ENCODE measurements at regions not wholly inside any gene's neighbourhood (a gene's known extent, or its start where the extent isn't known, plus 50 kb on each side); places are given as distances from the start of the nearest gene placed in this dataset.

DNA sequence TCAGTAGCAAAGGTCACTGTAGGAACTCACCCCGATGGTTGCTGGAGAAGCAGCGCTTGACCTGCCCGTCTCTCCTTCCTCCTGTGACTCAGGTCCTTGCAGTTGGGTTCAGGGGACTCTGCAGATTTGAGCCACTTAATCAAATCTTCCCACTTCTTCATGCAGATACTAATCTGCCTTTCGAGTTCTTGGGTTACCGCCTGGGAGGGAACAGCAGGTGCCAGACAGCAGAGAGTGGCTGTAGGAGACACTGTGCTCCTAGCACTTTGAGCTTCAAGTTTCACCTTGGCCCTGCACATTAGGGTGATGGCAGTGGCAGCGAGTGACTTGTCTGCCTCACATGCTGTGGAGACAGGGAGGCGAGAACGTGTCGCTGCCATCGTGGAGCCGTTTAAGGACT lies 478.3 kb downstream of the PSAT1 start:
- H3K4me3 ChIP-seq: no peak overlapping the region
- H3K4me1 ChIP-seq: no peaks in the 10 kb centered on the region
- no peak overlapping the region for H3K9ac ChIP-seq (ENCODE audit: low read depth in 2 of 2, low read length in 2 of 2)
- DNase-seq: no peak
- H3K9me3 ChIP-seq: no peaks in the 10 kb centered on the region
- no peaks in the 10 kb centered on the region for H3K27me3 ChIP-seq
- TF ChIP-seq, protein P1, sequence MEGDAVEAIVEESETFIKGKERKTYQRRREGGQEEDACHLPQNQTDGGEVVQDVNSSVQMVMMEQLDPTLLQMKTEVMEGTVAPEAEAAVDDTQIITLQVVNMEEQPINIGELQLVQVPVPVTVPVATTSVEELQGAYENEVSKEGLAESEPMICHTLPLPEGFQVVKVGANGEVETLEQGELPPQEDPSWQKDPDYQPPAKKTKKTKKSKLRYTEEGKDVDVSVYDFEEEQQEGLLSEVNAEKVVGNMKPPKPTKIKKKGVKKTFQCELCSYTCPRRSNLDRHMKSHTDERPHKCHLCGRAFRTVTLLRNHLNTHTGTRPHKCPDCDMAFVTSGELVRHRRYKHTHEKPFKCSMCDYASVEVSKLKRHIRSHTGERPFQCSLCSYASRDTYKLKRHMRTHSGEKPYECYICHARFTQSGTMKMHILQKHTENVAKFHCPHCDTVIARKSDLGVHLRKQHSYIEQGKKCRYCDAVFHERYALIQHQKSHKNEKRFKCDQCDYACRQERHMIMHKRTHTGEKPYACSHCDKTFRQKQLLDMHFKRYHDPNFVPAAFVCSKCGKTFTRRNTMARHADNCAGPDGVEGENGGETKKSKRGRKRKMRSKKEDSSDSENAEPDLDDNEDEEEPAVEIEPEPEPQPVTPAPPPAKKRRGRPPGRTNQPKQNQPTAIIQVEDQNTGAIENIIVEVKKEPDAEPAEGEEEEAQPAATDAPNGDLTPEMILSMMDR (IDR thresholded peaks at IDR 0.05): no peak
- H3K36me3 ChIP-seq: no peaks in the 10 kb centered on the region
- intact Hi-C loops (cut with DNase I): no loop called here
- no peak overlapping the region for H3K27ac ChIP-seq

DNA sequence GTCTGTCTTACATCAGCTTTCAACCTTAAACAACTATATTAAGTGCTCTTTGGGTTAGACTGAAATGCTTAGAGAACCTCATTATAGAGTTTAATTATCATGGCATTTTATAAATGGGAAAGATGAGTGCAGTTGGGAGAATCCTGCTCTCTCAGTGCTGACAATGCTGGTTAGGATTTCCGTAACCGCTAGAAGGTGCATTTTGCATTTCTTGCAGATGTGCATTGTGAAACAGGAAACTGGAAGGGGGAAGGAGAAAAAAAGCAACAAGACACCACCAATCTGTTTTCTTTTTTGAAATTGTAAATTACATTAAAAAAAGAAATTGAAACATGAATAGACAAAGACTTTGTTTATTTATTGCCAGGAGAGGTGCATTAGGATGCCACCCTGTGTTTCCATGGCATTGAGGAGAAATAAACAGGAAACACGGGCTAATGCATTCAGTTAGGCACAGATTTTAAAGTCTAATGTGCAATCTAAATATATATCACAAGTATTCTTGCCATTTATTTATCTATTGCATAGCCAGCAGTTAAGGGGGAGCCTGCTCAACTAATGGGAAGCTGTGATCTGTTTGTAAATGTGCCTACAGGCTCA lies 478.9 kb downstream of the PSAT1 start:
- Histone ChIP-seq H3K36me3 (no peaks in the 10 kb centered on the region), H3K27ac (no peak overlapping the region), H3K9me3 (no peaks in the 10 kb centered on the region), H3K4me3 (no peak overlapping the region), H3K9ac (ENCODE audit: low read depth in 2 of 2, low read length in 2 of 2) (no peak overlapping the region), H3K27me3 (no peaks in the 10 kb centered on the region), H3K4me1 (no peaks in the 10 kb centered on the region)
- TF ChIP-seq, protein P1 (IDR thresholded peaks at IDR 0.05): no peak
- no peak for DNase-seq
- intact Hi-C loops (cut with DNase I): no loop called here

DNA sequence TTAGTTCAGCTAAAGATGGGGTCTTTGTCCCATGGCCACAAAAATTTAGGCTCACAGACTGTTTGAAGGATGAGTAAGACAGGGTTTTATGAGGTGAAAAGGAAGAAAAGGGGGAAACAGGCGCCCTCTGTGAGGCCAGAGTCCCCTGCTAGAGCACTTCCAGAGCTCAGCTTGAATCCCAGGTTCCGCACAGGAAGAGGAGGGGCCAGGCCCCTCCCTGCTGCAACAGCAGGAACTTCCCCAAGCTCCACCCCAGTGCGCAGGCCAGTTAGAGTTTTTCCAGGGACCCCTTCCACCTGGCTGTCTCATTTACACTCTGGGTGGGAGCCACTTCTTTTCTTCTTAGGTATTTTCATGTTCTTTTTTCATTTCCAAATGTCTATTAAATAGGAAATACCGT lies 480.8 kb downstream of the PSAT1 start:
- intact Hi-C loops (cut with DNase I): no loop called here
- DNase-seq: no peak
- no peak overlapping the region for H3K4me3 ChIP-seq
- H3K9ac ChIP-seq (ENCODE audit: low read depth in 2 of 2, low read length in 2 of 2): no peak overlapping the region
- no peaks in the 10 kb centered on the region for H3K27me3 ChIP-seq
- H3K4me1 ChIP-seq: no peaks in the 10 kb centered on the region
- H3K9me3 ChIP-seq: no peaks in the 10 kb centered on the region
- H3K36me3 ChIP-seq: no peaks in the 10 kb centered on the region
- H3K27ac ChIP-seq: no peak overlapping the region
- TF ChIP-seq, protein P1 (IDR thresholded peaks at IDR 0.05): no peak

DNA sequence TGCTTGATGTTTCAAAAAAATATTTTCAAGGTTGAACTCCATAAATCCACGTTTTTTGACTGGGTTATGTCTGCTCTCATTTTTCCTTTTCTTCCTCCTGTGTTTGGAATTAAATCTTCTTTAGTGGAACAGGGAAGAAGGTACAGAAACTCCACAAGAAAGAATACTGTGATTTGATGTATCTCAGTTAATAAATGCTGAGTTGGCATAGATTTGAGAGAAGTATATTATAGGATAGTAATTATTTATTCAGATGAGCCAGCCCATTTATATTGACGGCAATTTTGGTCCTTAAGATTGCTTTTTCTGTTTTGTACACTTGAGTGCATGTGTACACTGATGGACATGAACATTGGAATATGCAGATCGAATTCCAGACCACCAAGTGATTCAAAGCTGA lies 481.4 kb downstream of the PSAT1 start:
- DNase-seq: no peak
- Histone ChIP-seq H3K27me3 (no peaks in the 10 kb centered on the region), H3K36me3 (no peaks in the 10 kb centered on the region), H3K4me1 (no peaks in the 10 kb centered on the region), H3K9me3 (no peaks in the 10 kb centered on the region), H3K9ac (ENCODE audit: low read depth in 2 of 2, low read length in 2 of 2) (no peak overlapping the region), H3K4me3 (no peak overlapping the region), H3K27ac (no peak overlapping the region)
- intact Hi-C loops (cut with DNase I): no loop called here
- TF ChIP-seq, protein P1 (IDR thresholded peaks at IDR 0.05): no peak

DNA sequence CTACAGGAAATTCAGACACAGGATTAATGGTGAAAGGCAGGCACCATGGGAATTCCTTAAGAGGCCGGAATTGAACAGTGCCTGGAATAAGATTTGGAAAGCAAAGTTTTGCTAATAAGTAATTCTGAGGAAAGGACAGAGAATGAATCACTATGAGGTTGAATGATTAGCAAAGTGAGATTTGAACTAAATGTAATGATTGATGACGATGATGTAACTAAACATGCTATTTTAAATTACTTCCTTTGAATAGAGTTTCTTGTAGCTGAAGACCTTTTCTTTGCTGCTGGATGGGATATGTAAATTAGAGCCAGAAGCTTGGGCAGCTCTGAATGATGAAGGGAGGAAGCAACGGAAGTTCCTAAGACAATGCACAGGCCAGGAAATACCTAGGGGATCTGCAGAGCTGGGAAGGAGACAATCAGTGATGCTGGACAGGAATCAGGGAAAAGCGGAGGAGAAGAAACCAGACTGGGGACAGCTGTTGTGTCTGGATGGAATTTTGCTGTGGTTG lies 482.0 kb downstream of the PSAT1 start:
- no peaks in the 10 kb centered on the region for H3K4me1 ChIP-seq
- DNase-seq: no peak
- no peak overlapping the region for H3K27ac ChIP-seq
- H3K27me3 ChIP-seq: no peaks in the 10 kb centered on the region
- intact Hi-C loops (cut with DNase I): no loop called here
- no peak overlapping the region for H3K4me3 ChIP-seq
- H3K9me3 ChIP-seq: no peaks in the 10 kb centered on the region
- TF ChIP-seq, protein P1 (IDR thresholded peaks at IDR 0.05): no peak
- H3K9ac ChIP-seq (ENCODE audit: low read depth in 2 of 2, low read length in 2 of 2): no peak overlapping the region
- H3K36me3 ChIP-seq: no peaks in the 10 kb centered on the region

Data from colonic mucosa (tissue), 4 donors.